PFSK-1 (cell line): ENCODE measurements at regions not wholly inside any gene's neighbourhood (a gene's known extent, or its start where the extent isn't known, plus 50 kb on each side); places are given as distances from the start of the nearest gene placed in this dataset.

Experiments
- FOXP2 ChIP-seq: optimal IDR thresholded peaks from 2 replicates; pipeline ENCODE3; 2011; ENCODE audit warnings: borderline replicate concordance, control low read depth, inconsistent platforms; ENCODE audit not compliant: insufficient read depth; ENCODE audit errors: extremely low read length, extremely low read depth
- POLR2AphosphoS5 ChIP-seq: IDR thresholded peaks from 2 replicates; pipeline ENCODE4 v1.6.1; 2012; ENCODE audit warnings: low read depth, mild to moderate bottlenecking, control low read depth, low read length, moderate library complexity
- REST ChIP-seq, 2 experiments: IDR thresholded peaks; 2 replicates each; pipeline versions ENCODE4 v1.6.1 to v1.8.0; 2011 to 2012; ENCODE audit warnings: low read depth in 2 of 2, low read length in 2 of 2, control low read depth in 1 of 2, inconsistent platforms in 1 of 2, mild to moderate bottlenecking in 1 of 2, moderate library complexity in 1 of 2; ENCODE audit not compliant: insufficient read depth in 1 of 2
- SIN3A ChIP-seq: IDR thresholded peaks from 2 replicates; pipeline ENCODE4 v1.6.1; 2012; ENCODE audit warnings: mild to moderate bottlenecking, low read length, moderate library complexity, borderline replicate concordance; ENCODE audit not compliant: insufficient read depth
- TAF1 ChIP-seq: IDR thresholded peaks from 2 replicates; pipeline ENCODE4 v1.6.1; 2012; ENCODE audit warnings: low read length, control low read depth, borderline replicate concordance; ENCODE audit not compliant: insufficient read depth

GRCh38 chr18:64562651-64563050, 413.8 kb upstream of the LINC00305 start:
- TF ChIP-seq REST (IDR thresholded peaks at IDR 0.05; ENCODE audit: insufficient read depth in 1 of 2, low read depth in 2 of 2, low read length in 2 of 2) (no peak), POLR2AphosphoS5 (no peak), TAF1 (no peak), SIN3A (no peak), FOXP2 (no peak)
